NT2/D1 (cell line): ENCODE measurements at regions not wholly inside any gene's neighbourhood (a gene's known extent, or its start where the extent isn't known, plus 50 kb on each side); places are given as distances from the start of the nearest gene placed in this dataset.

Source experiments
- SUZ12 ChIP-seq: IDR thresholded peaks from 2 replicates; pipeline ENCODE4 v1.6.1; 2011; ENCODE audit not compliant: insufficient read length, insufficient read depth; ENCODE audit errors: extremely low read depth
- YY1 ChIP-seq: IDR thresholded peaks from 2 replicates; pipeline ENCODE4 v1.6.1; 2011; ENCODE audit not compliant: insufficient read length, insufficient read depth

DNA sequence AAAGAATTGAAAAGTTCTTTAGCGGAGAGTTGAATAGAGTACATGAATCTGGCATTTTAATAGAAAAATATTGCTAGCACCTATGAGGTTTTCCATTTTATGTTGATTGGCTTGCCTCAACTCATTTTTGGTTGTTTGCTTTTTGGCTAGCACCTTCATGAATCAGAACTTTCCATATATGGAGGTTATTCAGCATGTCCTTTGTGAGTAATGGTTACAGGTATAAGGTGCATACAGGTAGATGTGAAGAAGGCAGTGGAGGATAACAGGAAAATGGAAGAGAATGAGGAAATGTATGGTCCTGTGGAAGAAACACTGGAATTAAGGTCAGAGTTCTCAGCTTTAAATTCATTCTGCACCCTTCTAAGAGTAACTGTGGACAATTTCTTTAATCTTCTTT is 98.1 kb upstream of the GBE1 start:
- TF ChIP-seq YY1 (no peak), SUZ12 (no peak)
